ENCODE measurements at regions not wholly inside any gene's neighbourhood (a gene's known extent, or its start where the extent isn't known, plus 50 kb on each side); places are given as distances from the start of the nearest gene placed in this dataset.
A peak's percentile ranks its signal among the peaks of the same experiment; 100 is the strongest.
"Not testable (repeated sequence)": the region's sequence is repeated elsewhere in the genome, so short reads cannot be mapped to it uniquely, and the experiment has no call there.

- DNase-seq (ENCODE audit: extremely low spot score), result no peak
- no peak overlapping the region for H3K27ac ChIP-seq (ENCODE audit: low read depth)
- no peaks in the 10 kb centered on the region for H3K4me1 ChIP-seq (ENCODE audit: insufficient read depth)
- no peak overlapping the region for H3K4me3 ChIP-seq (ENCODE audit: low read depth, low read length)
- H3K36me3 ChIP-seq (ENCODE audit: insufficient read depth), result no peaks in the 10 kb centered on the region
Observed at GRCh38 chr14:35213869-35214387, 78.3 kb upstream of the PSMA6 start.

- H3K4me3 ChIP-seq (ENCODE audit: low read depth, low read length); H3K4me1 ChIP-seq (ENCODE audit: insufficient read depth); H3K36me3 ChIP-seq (ENCODE audit: insufficient read depth); H3K27ac ChIP-seq (ENCODE audit: low read depth); DNase-seq (ENCODE audit: extremely low spot score): not testable (repeated sequence)
- 77% methylated on average over 4 of the region's 4 CpGs for WGBS
Observed at GRCh38 chr14:35214402-35214801, 77.8 kb upstream of the PSMA6 start.

GRCh38 chr14:35215110-35215813 is 76.9 kb upstream of the PSMA6 start:
- no peak for DNase-seq (ENCODE audit: extremely low spot score)
- no peaks in the 10 kb centered on the region for H3K4me1 ChIP-seq (ENCODE audit: insufficient read depth)
- WGBS, result 66% methylated on average over 5 of the region's 5 CpGs
- H3K4me3 ChIP-seq (ENCODE audit: low read depth, low read length), result no peak overlapping the region
- peak overlapping the region; percentile 59 for H3K27ac ChIP-seq (ENCODE audit: low read depth)
- no peaks in the 10 kb centered on the region for H3K36me3 ChIP-seq (ENCODE audit: insufficient read depth)

GRCh38 chr14:35218176-35218575 is 74.0 kb upstream of the PSMA6 start:
- H3K4me3 ChIP-seq (ENCODE audit: low read depth, low read length); H3K4me1 ChIP-seq (ENCODE audit: insufficient read depth); H3K27ac ChIP-seq (ENCODE audit: low read depth); DNase-seq (ENCODE audit: extremely low spot score); H3K36me3 ChIP-seq (ENCODE audit: insufficient read depth): not testable (repeated sequence)
- 93% methylated on average over 2 of the region's 2 CpGs for WGBS

- no peaks in the 10 kb centered on the region for H3K36me3 ChIP-seq (ENCODE audit: insufficient read depth)
- no peak overlapping the region for H3K27ac ChIP-seq (ENCODE audit: low read depth)
- H3K4me3 ChIP-seq (ENCODE audit: low read depth, low read length), result no peak overlapping the region
- no peak for DNase-seq (ENCODE audit: extremely low spot score)
- 98% methylated on average over 6 of the region's 6 CpGs for WGBS
- no peaks in the 10 kb centered on the region for H3K4me1 ChIP-seq (ENCODE audit: insufficient read depth)
Observed at GRCh38 chr14:35218963-35219362, 73.2 kb upstream of the PSMA6 start.

- 95% methylated on average over 3 of the region's 3 CpGs for WGBS
- H3K36me3 ChIP-seq (ENCODE audit: insufficient read depth), result no peaks in the 10 kb centered on the region
- H3K27ac ChIP-seq (ENCODE audit: low read depth), result no peak overlapping the region
Observed at GRCh38 chr14:35220027-35220676, 72.0 kb upstream of the PSMA6 start.

GRCh38 chr14:35220920-35221319 is 71.3 kb upstream of the PSMA6 start:
- Histone ChIP-seq H3K4me3 (ENCODE audit: low read depth, low read length) (no peak overlapping the region), H3K36me3 (ENCODE audit: insufficient read depth) (no peaks in the 10 kb centered on the region), H3K4me1 (ENCODE audit: insufficient read depth) (no peaks in the 10 kb centered on the region), H3K27ac (ENCODE audit: low read depth) (no peak overlapping the region)
- WGBS, result 89% methylated on average over 1 of the region's 1 CpG
- no peak for DNase-seq (ENCODE audit: extremely low spot score)

More at GRCh38 chr14:35220027-35220676, 72.0 kb upstream of the PSMA6 start:
- H3K4me3 ChIP-seq (ENCODE audit: low read depth, low read length), result no peak overlapping the region
- no peak for DNase-seq (ENCODE audit: extremely low spot score)
- no peaks in the 10 kb centered on the region for H3K4me1 ChIP-seq (ENCODE audit: insufficient read depth)

GRCh38 chr14:35221462-35221861 is 70.7 kb upstream of the PSMA6 start:
- WGBS, result 80% methylated on average over 3 of the region's 3 CpGs

GRCh38 chr14:35222324-35222723 is 69.9 kb upstream of the PSMA6 start:
- no peak for DNase-seq (ENCODE audit: extremely low spot score)
- Histone ChIP-seq H3K36me3 (ENCODE audit: insufficient read depth) (no peaks in the 10 kb centered on the region), H3K4me3 (ENCODE audit: low read depth, low read length) (no peak overlapping the region), H3K27ac (ENCODE audit: low read depth) (no peak overlapping the region), H3K4me1 (ENCODE audit: insufficient read depth) (no peaks in the 10 kb centered on the region)
- WGBS, result 85% methylated on average over 2 of the region's 2 CpGs

More at GRCh38 chr14:35221462-35221861, 70.7 kb upstream of the PSMA6 start:
- H3K27ac ChIP-seq (ENCODE audit: low read depth), result no peak overlapping the region
- no peaks in the 10 kb centered on the region for H3K4me1 ChIP-seq (ENCODE audit: insufficient read depth)
- H3K36me3 ChIP-seq (ENCODE audit: insufficient read depth), result no peaks in the 10 kb centered on the region
- DNase-seq (ENCODE audit: extremely low spot score), result no peak
- H3K4me3 ChIP-seq (ENCODE audit: low read depth, low read length), result no peak overlapping the region

- Histone ChIP-seq H3K4me1 (ENCODE audit: insufficient read depth) (no peaks in the 10 kb centered on the region), H3K27ac (ENCODE audit: low read depth) (no peak overlapping the region), H3K4me3 (ENCODE audit: low read depth, low read length) (no peak overlapping the region), H3K36me3 (ENCODE audit: insufficient read depth) (no peaks in the 10 kb centered on the region)
- 92% methylated on average over 5 of the region's 5 CpGs for WGBS
- no peak for DNase-seq (ENCODE audit: extremely low spot score)
Observed at GRCh38 chr14:35222872-35223466, 69.2 kb upstream of the PSMA6 start.

- no peak for DNase-seq (ENCODE audit: extremely low spot score)
- no peaks in the 10 kb centered on the region for H3K4me1 ChIP-seq (ENCODE audit: insufficient read depth)
- H3K27ac ChIP-seq (ENCODE audit: low read depth), result no peak overlapping the region
- no peaks in the 10 kb centered on the region for H3K36me3 ChIP-seq (ENCODE audit: insufficient read depth)
- H3K4me3 ChIP-seq (ENCODE audit: low read depth, low read length), result no peak overlapping the region
Observed at GRCh38 chr14:35223927-35224326, 68.3 kb upstream of the PSMA6 start.

- no peak for DNase-seq (ENCODE audit: extremely low spot score)
- 80% methylated on average over 2 of the region's 2 CpGs for WGBS
- no peaks in the 10 kb centered on the region for H3K4me1 ChIP-seq (ENCODE audit: insufficient read depth)
- H3K36me3 ChIP-seq (ENCODE audit: insufficient read depth), result no peaks in the 10 kb centered on the region
- H3K4me3 ChIP-seq (ENCODE audit: low read depth, low read length), result no peak overlapping the region
- H3K27ac ChIP-seq (ENCODE audit: low read depth), result no peak overlapping the region
Observed at GRCh38 chr14:35224615-35225014, 67.6 kb upstream of the PSMA6 start.

GRCh38 chr14:35229084-35229791 is 62.9 kb upstream of the PSMA6 start:
- H3K4me3 ChIP-seq (ENCODE audit: low read depth, low read length), result no peak overlapping the region
- 76% methylated on average over 5 of the region's 5 CpGs for WGBS
- H3K36me3 ChIP-seq (ENCODE audit: insufficient read depth), result no peaks in the 10 kb centered on the region
- no peak for DNase-seq (ENCODE audit: extremely low spot score)
- no peaks in the 10 kb centered on the region for H3K4me1 ChIP-seq (ENCODE audit: insufficient read depth)
- no peak overlapping the region for H3K27ac ChIP-seq (ENCODE audit: low read depth)

GRCh38 chr14:35229792-35230089 is 62.4 kb upstream of the PSMA6 start:
- DNase-seq (ENCODE audit: extremely low spot score), result no peak
- Histone ChIP-seq H3K4me1 (ENCODE audit: insufficient read depth) (no peaks in the 10 kb centered on the region), H3K4me3 (ENCODE audit: low read depth, low read length) (no peak overlapping the region), H3K27ac (ENCODE audit: low read depth) (no peak overlapping the region), H3K36me3 (ENCODE audit: insufficient read depth) (no peaks in the 10 kb centered on the region)
- 92% methylated on average over 2 of the region's 2 CpGs for WGBS

Data from urinary bladder (tissue), 3 donors.